ENCODE measurements at regions not wholly inside any gene's neighbourhood (a gene's known extent, or its start where the extent isn't known, plus 50 kb on each side); places are given as distances from the start of the nearest gene placed in this dataset.

- DNase-seq (ENCODE audit: extremely low read depth, insufficient read length), result no peak
- H3K27me3 ChIP-seq (replicated peaks; ENCODE audit: control insufficient read depth, insufficient read depth, low read length), result no peaks in the 10 kb centered on the region
- H3K36me3 ChIP-seq (ENCODE audit: control insufficient read depth, insufficient read depth, low read length), result no peaks in the 10 kb centered on the region
- no peak for TF ChIP-seq CTCF (IDR thresholded peaks at IDR 0.05; ENCODE audit: insufficient read depth, low read length, poor library complexity, severe bottlenecking)
- no peak overlapping the region for H3K4me3 ChIP-seq (replicated peaks; ENCODE audit: low read depth, low read length)
Observed at GRCh38 chr7:84879570-84880325, 307.1 kb downstream of the SEMA3D start.

- TF ChIP-seq CTCF (IDR thresholded peaks at IDR 0.05; ENCODE audit: insufficient read depth, low read length, poor library complexity, severe bottlenecking), result no peak
- no peak for DNase-seq (ENCODE audit: extremely low read depth, insufficient read length)
- Histone ChIP-seq H3K27me3 (replicated peaks; ENCODE audit: control insufficient read depth, insufficient read depth, low read length) (no peaks in the 10 kb centered on the region), H3K4me3 (replicated peaks; ENCODE audit: low read depth, low read length) (no peak overlapping the region), H3K36me3 (ENCODE audit: control insufficient read depth, insufficient read depth, low read length) (no peaks in the 10 kb centered on the region)
Observed at GRCh38 chr7:84877943-84878570, 308.8 kb downstream of the SEMA3D start.

GRCh38 chr7:84876061-84876821 lies 310.6 kb downstream of the SEMA3D start:
- no peak for DNase-seq (ENCODE audit: extremely low read depth, insufficient read length)
- no peaks in the 10 kb centered on the region for H3K36me3 ChIP-seq (ENCODE audit: control insufficient read depth, insufficient read depth, low read length)
- H3K4me3 ChIP-seq (replicated peaks; ENCODE audit: low read depth, low read length), result no peak overlapping the region
- H3K27me3 ChIP-seq (replicated peaks; ENCODE audit: control insufficient read depth, insufficient read depth, low read length), result no peaks in the 10 kb centered on the region
- no peak for TF ChIP-seq CTCF (IDR thresholded peaks at IDR 0.05; ENCODE audit: insufficient read depth, low read length, poor library complexity, severe bottlenecking)

- no peak for TF ChIP-seq CTCF (IDR thresholded peaks at IDR 0.05; ENCODE audit: insufficient read depth, low read length, poor library complexity, severe bottlenecking)
- no peak overlapping the region for H3K4me3 ChIP-seq (replicated peaks; ENCODE audit: low read depth, low read length)
- H3K36me3 ChIP-seq (ENCODE audit: control insufficient read depth, insufficient read depth, low read length), result no peaks in the 10 kb centered on the region
- no peaks in the 10 kb centered on the region for H3K27me3 ChIP-seq (replicated peaks; ENCODE audit: control insufficient read depth, insufficient read depth, low read length)
- DNase-seq (ENCODE audit: extremely low read depth, insufficient read length), result no peak
Observed at GRCh38 chr7:84865560-84865959, 321.3 kb downstream of the SEMA3D start.

GRCh38 chr7:84857336-84857735 lies 329.5 kb downstream of the SEMA3D start:
- H3K36me3 ChIP-seq (ENCODE audit: control insufficient read depth, insufficient read depth, low read length), result no peaks in the 10 kb centered on the region
- H3K4me3 ChIP-seq (replicated peaks; ENCODE audit: low read depth, low read length), result no peak overlapping the region
- no peak for DNase-seq (ENCODE audit: extremely low read depth, insufficient read length)
- TF ChIP-seq CTCF (IDR thresholded peaks at IDR 0.05; ENCODE audit: insufficient read depth, low read length, poor library complexity, severe bottlenecking), result no peak
- no peaks in the 10 kb centered on the region for H3K27me3 ChIP-seq (replicated peaks; ENCODE audit: control insufficient read depth, insufficient read depth, low read length)
